HCT116 (cell line): ENCODE measurements at regions not wholly inside any gene's neighbourhood (a gene's known extent, or its start where the extent isn't known, plus 50 kb on each side); places are given as distances from the start of the nearest gene placed in this dataset.

Experiments
- ATAC-seq: fragments of 200-7000 bp; cut with Tn5 transposase; 2 replicates; pipeline ENCODE4 v1.9.1; 2020; ENCODE audit warnings: mild to moderate bottlenecking, moderate library complexity
- BruUV-seq: library from RNA; stranded (reverse); fragments of 400-500 nt; replicated peaks from 2 replicates; lab custom pipeline; 2021; lab: Mats Ljungman, UMichigan
- CTCF ChIA-PET: fragments of 300-600 bp; sonication (Branson Sonifier 250); formaldehyde crosslinking; loops from one replicate; lab custom pipeline; 2021; ENCODE audit warnings: antibody characterized with exemption; lab: Charles Lee
- POLR2A ChIA-PET: fragments of 300-600, 350-600 bp; sonication (Branson Sonifier 250); formaldehyde crosslinking; loops from one replicate; lab custom pipeline; 2021; ENCODE audit warnings: antibody characterized with exemption; lab: Charles Lee
- RAD21 ChIA-PET, 2 experiments: fragments of 300-600 bp; sonication (Branson Sonifier 250); formaldehyde crosslinking; loops; one replicate each; lab custom pipeline; 2023; ENCODE audit warnings: low total read pairs in 2 of 2; ENCODE audit not compliant: uncharacterized antibody in 2 of 2, unreplicated experiment in 2 of 2, low non-redundant PET in 1 of 2; lab: Charles Lee
- DNase-seq: peaks from one replicate; pipeline ENCODE4 v3.0.0-alpha.2; 2010; ENCODE audit warnings: low read depth, low spot score
- H2AFZ ChIP-seq: fragments of 200-600 bp; shearing (Covaris generic), sonication (generic); 2 replicates; pipeline ENCODE4 v1.6.1; 2017; ENCODE audit warnings: low read depth, mixed run types, mixed read lengths, antibody characterized with exemption, low read length; ENCODE audit not compliant: poor library complexity, severe bottlenecking
- H3K27ac ChIP-seq: 2 replicates; pipeline ENCODE4 v1.5.1; 2012; ENCODE audit warnings: low read depth, low read length
- H3K27me3 ChIP-seq: fragments of 200-600 bp; sonication (generic); 2 replicates; pipeline ENCODE4 v1.6.1; 2016; ENCODE audit warnings: mixed run types, low read length, mixed read lengths; ENCODE audit not compliant: insufficient read depth
- H3K36me3 ChIP-seq, 2 experiments: fragments of 200-500 bp in 1 of 2; fragments of 200-600 bp in 1 of 2; sonication (Bioruptor generic) in 1 of 2; sonication (generic) in 1 of 2; 2 replicates each; pipeline versions ENCODE4 v1.5.1 to v1.6.1; 2014 to 2016; ENCODE audit warnings: low read length in 2 of 2, inconsistent platforms in 1 of 2, mixed read lengths in 1 of 2, mixed run types in 1 of 2; ENCODE audit not compliant: insufficient read depth in 2 of 2, control insufficient read depth in 1 of 2
- H3K4me1 ChIP-seq, 2 experiments: fragments of 200-600 bp in 1 of 2; sonication (generic) in 1 of 2; 2 replicates each; pipeline versions ENCODE4 v1.5.1 to v1.6.1; 2012 to 2017; ENCODE audit warnings: low read length in 2 of 2, inconsistent platforms in 1 of 2, mild to moderate bottlenecking in 1 of 2, mixed read lengths in 1 of 2, mixed run types in 1 of 2, moderate library complexity in 1 of 2; ENCODE audit not compliant: insufficient read depth in 2 of 2, control insufficient read depth in 1 of 2
- H3K4me2 ChIP-seq: fragments of 200-600 bp; sonication (generic); 2 replicates; pipeline ENCODE4 v1.6.1; 2017; ENCODE audit warnings: mixed run types, low read length, mixed read lengths
- H3K4me3 ChIP-seq, 2 experiments: fragments of 200-600 bp in 1 of 2; sonication (generic) in 1 of 2; replicated peaks in 1 of 2; 2 replicates each; pipeline ENCODE4 v1.5.1; 2011 to 2016; ENCODE audit warnings: low read length in 2 of 2, control low read depth in 1 of 2, low read depth in 1 of 2, mild to moderate bottlenecking in 1 of 2, mixed read lengths in 1 of 2, mixed run types in 1 of 2
- H3K79me2 ChIP-seq: fragments of 200-600 bp; sonication (generic); 2 replicates; pipeline ENCODE4 v1.6.1; 2017; ENCODE audit warnings: mild to moderate bottlenecking, mixed run types, low read length, moderate library complexity, mixed read lengths; ENCODE audit not compliant: insufficient read depth
- H3K9ac ChIP-seq: fragments of 200-600 bp; sonication (generic); 2 replicates; pipeline ENCODE4 v1.6.1; 2016; ENCODE audit warnings: low read length, mixed read lengths
- H3K9me2 ChIP-seq: fragments of 200-600 bp; sonication (generic), shearing (Covaris generic); 2 replicates; pipeline ENCODE4 v1.6.1; 2017; ENCODE audit warnings: mixed run types, mild to moderate bottlenecking, moderate library complexity; ENCODE audit not compliant: insufficient read depth
- H3K9me3 ChIP-seq, 2 experiments: fragments of 200-500 bp in 1 of 2; fragments of 200-600 bp in 1 of 2; sonication (Bioruptor generic) in 1 of 2; sonication (generic) in 1 of 2; 2 replicates each; pipeline ENCODE4 v1.6.1; 2014 to 2017; ENCODE audit warnings: low read length in 2 of 2, mixed read lengths in 2 of 2, inconsistent platforms in 1 of 2, low read depth in 1 of 2, mild to moderate bottlenecking in 1 of 2, mixed run types in 1 of 2, moderate library complexity in 1 of 2; ENCODE audit not compliant: control insufficient read depth in 1 of 2, insufficient read depth in 1 of 2
- H4K20me1 ChIP-seq: fragments of 200-600 bp; sonication (generic), shearing (Covaris generic); 2 replicates; pipeline ENCODE4 v1.6.1; 2017; ENCODE audit warnings: mixed run types, mild to moderate bottlenecking, moderate library complexity; ENCODE audit not compliant: insufficient read depth
- EGR1 ChIP-seq: IDR thresholded peaks from 2 replicates; pipeline ENCODE4 v1.6.1; 2012; ENCODE audit warnings: low read depth
- ELF1 ChIP-seq: IDR thresholded peaks from 2 replicates; pipeline ENCODE4 v1.6.1; 2012; ENCODE audit warnings: low read depth, borderline replicate concordance
- EZH2phosphoT487 ChIP-seq: fragments of 200-600 bp; IDR thresholded peaks from 2 replicates; pipeline ENCODE4 v1.6.1; 2018; ENCODE audit warnings: antibody characterized with exemption, borderline replicate concordance
- FOSL1 ChIP-seq: IDR thresholded peaks from 2 replicates; pipeline ENCODE4 v1.6.1; 2012; ENCODE audit warnings: low read depth
- POLR2A ChIP-seq: IDR thresholded peaks from 2 replicates; pipeline ENCODE4 v1.7.0; 2011; ENCODE audit warnings: borderline replicate concordance; ENCODE audit not compliant: insufficient read depth, insufficient read length; ENCODE audit errors: extremely low read depth
- SIN3A ChIP-seq: IDR thresholded peaks from 2 replicates; pipeline ENCODE4 v1.6.1; 2012; ENCODE audit warnings: low read depth
- SP1 ChIP-seq: IDR thresholded peaks from 2 replicates; pipeline ENCODE4 v1.6.1; 2012; ENCODE audit warnings: low read depth
- SRF ChIP-seq: IDR thresholded peaks from 2 replicates; pipeline ENCODE4 v1.6.1; 2012; ENCODE audit warnings: low read depth
- ZNF274 ChIP-seq: fragments of 200-500 bp; sonication (Bioruptor generic); IDR thresholded peaks from 2 replicates; pipeline ENCODE4 v1.6.1; 2014; ENCODE audit warnings: mild to moderate bottlenecking, low read depth, low read length, inconsistent platforms
- intact Hi-C: fragments of 100-400 bp; cut with micrococcal nuclease; formaldehyde crosslinking; loops from 2 replicates; pipeline ENCODE4 v1.10.0; 2022
- TF ChIP-seq, protein P1 (sequence below), 3 experiments: fragments of 200-600 bp in 1 of 3; sonication (generic) in 1 of 3; IDR thresholded peaks in 2 of 3; conservative IDR thresholded peaks in 1 of 3; 2 replicates each; pipeline ENCODE4 v1.5.1; 2012 to 2017; ENCODE audit warnings: low read depth in 2 of 3, low read length in 2 of 3, antibody characterized with exemption in 1 of 3, borderline replicate concordance in 1 of 3, control low read depth in 1 of 3, mild to moderate bottlenecking in 1 of 3, mixed read lengths in 1 of 3, mixed run types in 1 of 3, moderate library complexity in 1 of 3; ENCODE audit not compliant: insufficient read depth in 1 of 3
- TF ChIP-seq, protein P2 (sequence below): IDR thresholded peaks from 2 replicates; pipeline ENCODE4 v1.6.1; 2012; ENCODE audit warnings: low read depth

DNA sequence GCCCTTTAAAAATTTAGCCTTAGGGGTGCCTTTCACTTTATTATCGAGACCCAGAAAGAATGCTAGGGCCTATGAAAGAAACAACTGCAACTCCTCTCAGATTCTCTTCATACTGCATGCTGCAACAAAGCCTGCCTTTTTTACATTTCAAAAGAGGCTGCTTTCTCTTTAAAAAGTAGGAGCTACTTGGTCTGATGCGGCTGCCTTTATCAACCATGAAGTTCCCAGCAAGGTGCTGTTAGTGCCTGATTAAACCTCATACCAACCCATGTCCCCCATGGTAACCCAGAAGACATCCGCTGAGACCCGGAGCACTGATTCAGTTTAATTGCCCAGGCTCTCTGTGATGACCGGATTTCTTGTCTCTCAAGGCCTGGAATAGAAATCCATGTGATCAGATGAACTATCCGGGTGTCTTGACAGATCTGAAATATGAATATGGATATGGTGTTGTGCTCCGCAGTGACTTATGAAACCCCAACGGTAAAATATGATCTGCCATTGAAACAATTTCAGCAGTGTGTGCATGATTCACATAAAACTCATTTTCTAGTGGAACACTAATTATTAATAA is 368.3 kb downstream of the ZNF521 start:
- ChIA-PET POLR2A (no interaction called here), CTCF (no interaction called here), RAD21 (no interaction called here)
- Histone ChIP-seq H3K4me3 (no peak overlapping the region), H3K9me3 (no peaks in the 10 kb centered on the region), H3K9ac (no peak overlapping the region), H3K36me3 (no peaks in the 10 kb centered on the region), H2AFZ (no peak overlapping the region), H3K79me2 (no peaks in the 10 kb centered on the region), H3K9me2 (no peaks in the 10 kb centered on the region), H3K27me3 (peaks cover 6% of the 10 kb centered on the region), H4K20me1 (no peaks in the 10 kb centered on the region), H3K4me2 (no peak overlapping the region), H3K4me1 (no peaks in the 10 kb centered on the region), H3K27ac (no peak overlapping the region)
- intact Hi-C loops = no loop called here
- no TSS peak for BruUV-seq
- TF ChIP-seq, protein P1, sequence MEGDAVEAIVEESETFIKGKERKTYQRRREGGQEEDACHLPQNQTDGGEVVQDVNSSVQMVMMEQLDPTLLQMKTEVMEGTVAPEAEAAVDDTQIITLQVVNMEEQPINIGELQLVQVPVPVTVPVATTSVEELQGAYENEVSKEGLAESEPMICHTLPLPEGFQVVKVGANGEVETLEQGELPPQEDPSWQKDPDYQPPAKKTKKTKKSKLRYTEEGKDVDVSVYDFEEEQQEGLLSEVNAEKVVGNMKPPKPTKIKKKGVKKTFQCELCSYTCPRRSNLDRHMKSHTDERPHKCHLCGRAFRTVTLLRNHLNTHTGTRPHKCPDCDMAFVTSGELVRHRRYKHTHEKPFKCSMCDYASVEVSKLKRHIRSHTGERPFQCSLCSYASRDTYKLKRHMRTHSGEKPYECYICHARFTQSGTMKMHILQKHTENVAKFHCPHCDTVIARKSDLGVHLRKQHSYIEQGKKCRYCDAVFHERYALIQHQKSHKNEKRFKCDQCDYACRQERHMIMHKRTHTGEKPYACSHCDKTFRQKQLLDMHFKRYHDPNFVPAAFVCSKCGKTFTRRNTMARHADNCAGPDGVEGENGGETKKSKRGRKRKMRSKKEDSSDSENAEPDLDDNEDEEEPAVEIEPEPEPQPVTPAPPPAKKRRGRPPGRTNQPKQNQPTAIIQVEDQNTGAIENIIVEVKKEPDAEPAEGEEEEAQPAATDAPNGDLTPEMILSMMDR (IDR thresholded peaks at IDR 0.05 in 2 of 3, conservative IDR thresholded peaks at IDR 0.05 in 1 of 3; ENCODE audit: borderline replicate concordance in 1 of 3, insufficient read depth in 1 of 3, low read depth in 2 of 3, low read length in 2 of 3) = no peak
- TF ChIP-seq, protein P2, sequence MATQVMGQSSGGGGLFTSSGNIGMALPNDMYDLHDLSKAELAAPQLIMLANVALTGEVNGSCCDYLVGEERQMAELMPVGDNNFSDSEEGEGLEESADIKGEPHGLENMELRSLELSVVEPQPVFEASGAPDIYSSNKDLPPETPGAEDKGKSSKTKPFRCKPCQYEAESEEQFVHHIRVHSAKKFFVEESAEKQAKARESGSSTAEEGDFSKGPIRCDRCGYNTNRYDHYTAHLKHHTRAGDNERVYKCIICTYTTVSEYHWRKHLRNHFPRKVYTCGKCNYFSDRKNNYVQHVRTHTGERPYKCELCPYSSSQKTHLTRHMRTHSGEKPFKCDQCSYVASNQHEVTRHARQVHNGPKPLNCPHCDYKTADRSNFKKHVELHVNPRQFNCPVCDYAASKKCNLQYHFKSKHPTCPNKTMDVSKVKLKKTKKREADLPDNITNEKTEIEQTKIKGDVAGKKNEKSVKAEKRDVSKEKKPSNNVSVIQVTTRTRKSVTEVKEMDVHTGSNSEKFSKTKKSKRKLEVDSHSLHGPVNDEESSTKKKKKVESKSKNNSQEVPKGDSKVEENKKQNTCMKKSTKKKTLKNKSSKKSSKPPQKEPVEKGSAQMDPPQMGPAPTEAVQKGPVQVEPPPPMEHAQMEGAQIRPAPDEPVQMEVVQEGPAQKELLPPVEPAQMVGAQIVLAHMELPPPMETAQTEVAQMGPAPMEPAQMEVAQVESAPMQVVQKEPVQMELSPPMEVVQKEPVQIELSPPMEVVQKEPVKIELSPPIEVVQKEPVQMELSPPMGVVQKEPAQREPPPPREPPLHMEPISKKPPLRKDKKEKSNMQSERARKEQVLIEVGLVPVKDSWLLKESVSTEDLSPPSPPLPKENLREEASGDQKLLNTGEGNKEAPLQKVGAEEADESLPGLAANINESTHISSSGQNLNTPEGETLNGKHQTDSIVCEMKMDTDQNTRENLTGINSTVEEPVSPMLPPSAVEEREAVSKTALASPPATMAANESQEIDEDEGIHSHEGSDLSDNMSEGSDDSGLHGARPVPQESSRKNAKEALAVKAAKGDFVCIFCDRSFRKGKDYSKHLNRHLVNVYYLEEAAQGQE = no peak
- TF ChIP-seq EGR1 (no peak), SRF (no peak), POLR2A (no peak), EZH2phosphoT487 (no peak), SIN3A (no peak), FOSL1 (no peak), ZNF274 (no peak), ELF1 (no peak), SP1 (no peak)
- no peak for DNase-seq
- no peak for ATAC-seq
